Right ventricle myocardium inferior (tissue), 1 donor: ENCODE measurements at regions not wholly inside any gene's neighbourhood (a gene's known extent, or its start where the extent isn't known, plus 50 kb on each side); places are given as distances from the start of the nearest gene placed in this dataset.
A peak's percentile ranks its signal among the peaks of the same experiment; 100 is the strongest.

Source experiments
- ATAC-seq: fragments of 200-7000 bp; cut with Tn5 transposase; one replicate; pipeline ENCODE4 v1.9.1; 2020; ENCODE audit warnings: mild to moderate bottlenecking, moderate library complexity
- DNase-seq: peaks from one replicate; pipeline ENCODE4 v3.0.0; 2021; ENCODE audit errors: missing footprints
- intact Hi-C: fragments of 100-400 bp; cut with DNase I; formaldehyde crosslinking; loops from one replicate; pipeline ENCODE4 v1.11.0; 2022
- donor health status: DM: no; HTN: yes; CAD: no; lungs with severe emphysema.

GRCh38 chr10:52621635-52622079 is 150.9 kb downstream of the MBL2 start:
- DNase-seq = no peak
- ATAC-seq = no peak
- intact Hi-C loops = no loop called here

- intact Hi-C loops = no loop called here
- no peak for ATAC-seq
- DNase-seq = no peak
Measured at GRCh38 chr10:52623761-52624160, 148.8 kb downstream of the MBL2 start.

- DNase-seq (no peak), ATAC-seq (no peak)
- intact Hi-C loops = no loop called here
Measured at GRCh38 chr10:52627279-52627678, 145.3 kb downstream of the MBL2 start.

DNA sequence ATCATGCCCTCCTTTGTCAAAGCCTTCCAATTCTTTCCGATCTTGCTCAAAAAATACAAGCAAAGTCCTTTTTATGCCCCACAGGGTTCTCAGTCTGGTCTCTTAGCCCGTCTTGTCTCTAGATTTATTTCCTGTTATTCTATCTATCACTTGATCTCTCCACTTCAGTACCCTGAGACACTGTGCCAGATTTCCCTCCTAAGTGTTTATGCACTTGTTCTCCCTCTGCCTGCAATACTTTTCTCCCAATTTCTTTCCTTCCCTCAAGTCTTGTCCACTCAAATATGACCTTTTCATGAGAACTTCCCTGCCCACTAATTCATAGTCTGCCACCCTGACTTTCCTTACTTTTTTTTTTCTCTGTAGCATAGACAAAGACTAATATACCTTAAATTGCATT is 141.4 kb downstream of the MBL2 start:
- no peak for DNase-seq
- no peak for ATAC-seq
- intact Hi-C loops = no loop called here

GRCh38 chr10:52631648-52632047 is 140.9 kb downstream of the MBL2 start:
- DNase-seq (no peak), ATAC-seq (no peak)
- intact Hi-C loops = no loop called here

DNA sequence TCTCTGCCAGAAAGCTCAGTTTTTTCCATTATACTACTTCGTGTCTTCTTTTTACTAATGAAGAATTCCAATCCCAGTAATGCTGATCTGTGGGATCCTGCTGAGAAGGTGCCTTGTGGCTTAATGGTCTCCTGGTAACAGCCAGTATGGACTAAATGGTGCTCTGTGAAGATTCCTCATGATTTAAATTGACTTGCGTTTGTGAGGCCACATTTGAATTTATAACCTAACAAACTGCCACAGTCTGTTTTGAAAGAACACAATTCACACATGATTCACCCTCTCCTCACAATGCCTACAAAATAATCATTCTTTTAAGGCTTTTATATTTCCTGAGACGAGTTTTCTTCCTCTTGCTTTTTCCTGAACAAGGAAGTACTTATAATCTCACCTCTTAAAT is 140.0 kb downstream of the MBL2 start:
- DNase-seq (no peak), ATAC-seq (no peak)
- intact Hi-C loops = no loop called here

DNA sequence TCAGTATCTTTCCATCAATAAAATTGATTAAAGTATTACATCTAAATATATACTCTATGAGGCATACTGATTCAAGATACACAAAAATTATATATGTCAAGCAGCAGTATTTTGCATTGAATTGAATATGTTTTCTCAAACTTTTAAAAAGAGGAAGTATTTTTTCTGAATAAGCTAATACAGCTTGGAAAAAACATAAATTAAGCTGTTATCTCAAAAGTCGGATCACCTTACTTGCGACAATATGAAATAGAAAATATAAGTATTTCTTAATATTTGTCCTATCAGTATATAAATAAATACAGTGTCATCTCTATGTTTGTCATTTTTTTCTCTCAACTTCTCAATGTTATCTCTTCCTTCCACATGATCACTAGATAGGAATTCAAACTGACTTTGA is 139.3 kb downstream of the MBL2 start:
- DNase-seq = no peak
- no peak for ATAC-seq
- intact Hi-C loops = no loop called here

DNA sequence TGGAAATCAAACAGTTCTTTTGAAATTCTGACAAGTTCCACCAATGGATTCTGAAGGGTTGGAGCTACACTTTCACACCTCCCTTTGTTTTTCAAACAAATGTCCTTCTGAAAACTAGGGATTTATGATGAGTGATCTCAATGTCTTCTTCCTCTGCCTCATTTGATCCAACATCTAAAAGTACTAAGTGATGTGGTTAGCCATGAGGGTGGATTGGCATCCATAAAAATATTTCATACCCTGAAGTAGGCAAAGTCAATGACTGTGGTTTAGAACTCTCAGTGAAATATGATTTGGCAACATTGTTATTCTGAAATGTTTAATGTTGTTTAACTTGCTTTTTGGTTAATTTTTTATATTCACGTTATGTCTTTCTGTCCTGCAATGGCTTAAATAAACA is 136.9 kb downstream of the MBL2 start:
- ATAC-seq = no peak
- DNase-seq = no peak
- intact Hi-C loops = no loop called here

GRCh38 chr10:52636874-52637273 is 135.7 kb downstream of the MBL2 start:
- ATAC-seq = no peak
- DNase-seq = no peak
- intact Hi-C loops = no loop called here

DNA sequence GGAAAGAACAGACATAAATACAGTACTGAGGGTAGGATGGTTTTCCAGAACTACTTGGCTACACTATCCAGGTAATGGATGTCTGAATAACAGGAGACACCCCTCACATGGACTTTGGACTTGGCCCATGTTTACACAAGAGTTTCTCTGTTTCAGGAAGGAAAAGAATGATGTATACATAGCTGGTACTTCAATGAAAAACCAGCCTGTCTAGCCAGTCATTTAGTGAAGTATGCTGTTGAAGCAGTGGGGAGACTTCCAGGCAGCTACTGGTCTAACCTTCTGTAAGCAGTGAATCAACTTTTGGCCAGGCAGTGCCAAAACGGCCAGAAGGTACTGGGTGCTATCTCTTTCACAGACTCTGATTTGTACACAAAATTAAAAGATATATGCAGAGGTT is 135.0 kb downstream of the MBL2 start:
- no peak for DNase-seq
- intact Hi-C loops = no loop called here
- no peak for ATAC-seq

DNA sequence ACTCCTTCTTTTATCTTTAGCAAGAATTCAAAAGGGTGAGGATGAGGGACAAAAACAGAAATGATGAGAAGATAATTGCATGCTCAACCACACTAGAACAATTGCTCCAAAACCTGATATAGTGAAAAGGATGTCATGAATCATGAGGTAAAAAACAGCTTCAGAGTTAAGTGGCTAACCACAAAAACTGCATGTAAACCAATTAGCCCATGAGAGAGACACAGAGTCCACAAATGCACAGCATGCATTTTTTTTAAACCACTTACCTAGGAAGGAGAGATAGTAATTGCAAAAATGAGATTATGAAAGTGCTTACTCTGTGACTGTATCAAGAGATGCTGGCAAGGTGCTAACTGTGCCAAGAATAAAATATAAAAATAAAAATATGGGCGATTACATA is 132.9 kb downstream of the MBL2 start:
- no peak for ATAC-seq
- intact Hi-C loops = no loop called here
- DNase-seq = no peak

- no peak for DNase-seq
- intact Hi-C loops = no loop called here
- no peak for ATAC-seq
Measured at GRCh38 chr10:52642208-52642607, 130.4 kb downstream of the MBL2 start.

DNA sequence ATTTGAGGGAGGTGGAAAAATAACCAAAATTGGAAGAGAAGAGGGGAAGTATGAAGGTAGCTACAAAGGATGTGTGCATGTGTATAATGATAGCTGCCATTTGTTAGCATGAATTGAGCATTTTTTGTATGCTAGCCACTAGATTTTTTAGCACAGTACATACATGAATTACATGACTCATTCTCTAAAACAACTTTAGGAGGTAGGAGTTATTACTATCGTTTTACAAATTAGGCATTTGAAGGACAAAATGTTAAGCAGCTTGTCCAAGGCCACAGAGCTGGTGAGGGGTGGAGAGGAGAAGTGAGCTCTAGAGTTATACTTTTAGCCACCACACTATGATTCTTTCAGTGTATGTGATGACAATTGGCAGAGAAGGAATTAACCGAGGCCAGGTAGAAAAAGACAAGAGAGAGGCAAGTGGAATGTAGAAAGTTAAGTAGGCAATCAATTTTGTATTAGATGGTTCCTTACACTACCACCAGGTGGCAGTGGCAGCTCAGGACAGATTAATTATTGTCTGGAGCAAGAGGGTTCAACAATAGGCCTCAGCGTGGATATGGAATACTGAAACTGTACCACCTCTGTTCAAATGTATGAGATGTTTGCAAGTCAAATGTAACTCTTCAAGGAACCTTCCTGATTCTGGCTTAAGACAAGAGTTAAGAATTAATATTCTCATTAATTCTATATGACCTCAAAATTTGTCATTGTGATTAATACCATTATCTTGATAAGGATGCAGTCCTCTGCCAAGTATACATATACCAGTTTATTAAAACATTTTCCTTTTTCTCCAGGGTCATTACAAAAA is 128.0 kb downstream of the MBL2 start:
- no peak for ATAC-seq

DNA sequence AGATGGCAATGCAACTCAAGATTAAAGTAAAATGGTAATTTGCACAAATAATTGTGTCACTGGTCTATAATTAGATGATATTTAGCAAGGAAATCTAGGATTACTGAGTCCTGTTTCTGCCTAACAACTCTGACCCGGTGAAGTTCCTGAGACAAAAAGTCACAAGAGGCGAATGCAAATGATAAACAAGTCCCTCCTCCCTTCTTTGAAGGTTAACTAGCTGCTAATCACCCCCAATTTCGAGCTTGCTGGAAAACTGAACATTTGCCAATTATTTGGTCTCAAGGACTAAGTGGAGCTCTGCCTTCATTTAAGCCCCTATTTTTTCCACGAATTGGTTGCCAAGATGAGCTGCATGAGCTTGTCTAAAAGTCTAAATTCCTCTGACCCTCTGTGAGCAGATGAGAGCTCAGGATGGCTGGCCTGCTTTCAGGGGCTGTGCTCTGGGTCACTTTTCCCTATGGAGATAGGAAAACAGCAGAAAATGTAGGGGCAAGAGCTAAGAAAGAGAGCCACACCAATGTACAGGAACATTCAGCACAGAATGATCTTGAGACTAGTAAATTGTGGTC is 127.3 kb downstream of the MBL2 start:
- DNase-seq (no peak), ATAC-seq (no peak)
- intact Hi-C loops = loop anchor here (2.0 kb wide), 1 partner anchor 136 kb away; no protein-coding TSS in a partner anchor

More for the DNA sequence above, 128.0 kb downstream of the MBL2 start:
- no peak for DNase-seq
- intact Hi-C loops = loop anchor here (1.0 to 2.0 kb wide), 2 partner anchors 85 to 136 kb away; no protein-coding TSS in a partner anchor

DNA sequence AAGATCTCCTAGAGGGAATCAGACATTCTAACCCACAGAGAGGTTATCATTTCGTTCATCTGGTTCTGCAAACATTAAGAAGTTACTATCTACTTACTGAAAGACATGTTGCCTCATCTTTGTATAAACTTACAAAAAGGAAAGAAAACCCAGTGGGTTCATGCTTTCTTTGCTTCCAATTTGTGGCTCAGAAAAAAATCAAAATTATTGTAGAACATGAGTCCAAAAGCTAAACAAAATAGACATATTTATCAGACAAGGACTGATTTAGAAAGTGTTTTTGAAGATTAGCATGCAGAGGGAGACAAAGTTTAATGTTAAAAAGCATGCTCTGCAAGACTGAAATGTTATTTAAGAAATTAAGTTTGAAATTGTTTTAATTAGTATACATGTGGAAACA is 123.1 kb downstream of the MBL2 start:
- no peak for ATAC-seq
- no peak for DNase-seq
- intact Hi-C loops = no loop called here

DNA sequence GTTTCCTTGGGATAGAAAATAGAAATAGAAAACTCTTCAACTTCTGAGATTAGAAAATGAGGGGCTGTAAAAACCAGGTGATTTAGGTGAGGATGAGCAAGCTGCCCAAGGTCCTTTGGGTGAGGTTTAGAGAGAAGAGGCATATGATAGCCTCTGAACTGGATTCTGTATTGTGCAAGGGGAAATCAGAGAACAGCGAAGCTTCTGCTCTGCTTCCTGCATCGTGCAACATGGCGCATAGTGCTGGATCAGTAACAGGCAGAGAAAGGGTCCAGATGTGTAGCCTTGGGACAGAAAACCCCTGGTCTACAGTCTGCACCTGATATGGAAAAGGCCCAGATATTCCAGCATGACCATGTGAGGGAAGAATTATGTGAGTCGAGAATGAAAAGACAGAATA is 121.7 kb downstream of the MBL2 start:
- intact Hi-C loops = loop anchor here (5.0 kb wide), 1 partner anchor 339 kb away; the partner anchor contains the start of gene DKK1
- ATAC-seq (no peak), DNase-seq (no peak)

DNA sequence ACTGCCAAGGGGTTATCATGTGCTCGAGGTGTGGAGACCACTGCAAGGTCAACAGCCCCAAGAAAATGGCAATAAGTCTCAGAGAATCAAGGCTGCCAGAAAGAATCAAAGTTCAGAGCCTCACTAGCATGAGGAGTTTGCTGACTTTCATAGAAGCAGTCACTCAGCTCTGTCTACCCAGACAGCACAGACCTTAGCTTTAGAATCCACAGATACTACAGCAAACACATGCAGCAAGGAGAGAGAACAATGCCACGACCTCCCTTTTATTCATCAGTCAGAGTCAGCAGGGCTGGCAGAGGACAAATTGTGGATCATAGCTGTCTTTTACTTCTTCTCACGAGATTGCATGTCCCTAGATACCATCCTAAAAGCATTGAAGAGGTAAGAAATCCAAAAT is 121.3 kb downstream of the MBL2 start:
- intact Hi-C loops = loop anchor here (5.0 kb wide), 1 partner anchor 339 kb away; the partner anchor contains the start of gene DKK1
- no peak for DNase-seq
- ATAC-seq = no peak

GRCh38 chr10:52652431-52653262 is 119.9 kb downstream of the MBL2 start:
- DNase-seq = no peak
- intact Hi-C loops = loop anchor here (5.0 kb wide), 1 partner anchor 340 kb away; the partner anchor contains the start of gene DKK1
- ATAC-seq = peak; percentile 54

GRCh38 chr10:52653263-52653909 is 119.2 kb downstream of the MBL2 start:
- intact Hi-C loops = loop anchor here (5.0 kb wide), 1 partner anchor 341 kb away; the partner anchor contains the start of gene DKK1
- peak; percentile 95 for ATAC-seq
- DNase-seq = no peak
